Inferior parietal cortex (tissue), 1 donor: ENCODE measurements at regions not wholly inside any gene's neighbourhood (a gene's known extent, or its start where the extent isn't known, plus 50 kb on each side); places are given as distances from the start of the nearest gene placed in this dataset.

Source experiments
- DNase-seq: peaks from one replicate; pipeline ENCODE4 v3.0.0-alpha.2; 2016; ENCODE audit errors: extremely low spot score

GRCh38 chr5:1706021-1706420 lies 93.6 kb downstream of the MRPL36 start:
- DNase-seq, result no peak

GRCh38 chr5:1704676-1705075 lies 95.0 kb downstream of the MRPL36 start:
- no peak for DNase-seq

- no peak for DNase-seq
Measured at GRCh38 chr5:1704266-1704665, 95.4 kb downstream of the MRPL36 start.

DNA sequence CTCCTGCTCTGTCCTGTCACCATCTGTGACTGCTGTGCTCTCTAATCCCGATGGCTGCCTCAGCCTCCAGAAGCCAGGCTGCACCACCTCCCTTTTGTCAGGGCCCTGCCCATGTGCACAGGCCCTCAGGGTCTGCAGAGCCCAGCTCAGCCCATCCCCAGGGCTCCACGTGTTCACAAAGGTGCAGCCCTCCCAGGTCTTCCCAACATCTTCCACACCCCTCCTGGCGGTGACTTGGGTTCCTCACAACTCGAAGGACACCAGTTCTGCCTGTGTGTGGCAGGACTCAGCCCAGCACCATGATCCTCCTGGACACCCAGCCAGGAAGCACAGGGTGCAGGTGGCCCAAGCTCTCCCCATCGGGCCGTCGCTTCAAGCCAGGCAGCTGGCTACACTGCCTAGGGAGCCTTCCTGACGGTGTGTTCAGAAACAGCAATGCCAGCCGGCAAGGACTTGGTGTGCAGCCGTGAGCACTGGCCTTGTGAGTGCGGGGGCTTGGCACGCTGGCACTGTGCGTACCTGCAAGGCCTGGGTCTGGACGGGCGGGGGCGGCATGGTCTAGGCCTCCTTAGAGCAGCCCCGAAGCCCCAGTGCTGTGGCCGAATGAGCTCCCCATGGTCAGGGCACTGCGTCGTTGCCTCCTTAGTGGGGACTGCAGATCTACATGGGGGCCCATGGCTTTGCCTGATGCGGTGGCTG lies 96.1 kb downstream of the MRPL36 start:
- no peak for DNase-seq

DNA sequence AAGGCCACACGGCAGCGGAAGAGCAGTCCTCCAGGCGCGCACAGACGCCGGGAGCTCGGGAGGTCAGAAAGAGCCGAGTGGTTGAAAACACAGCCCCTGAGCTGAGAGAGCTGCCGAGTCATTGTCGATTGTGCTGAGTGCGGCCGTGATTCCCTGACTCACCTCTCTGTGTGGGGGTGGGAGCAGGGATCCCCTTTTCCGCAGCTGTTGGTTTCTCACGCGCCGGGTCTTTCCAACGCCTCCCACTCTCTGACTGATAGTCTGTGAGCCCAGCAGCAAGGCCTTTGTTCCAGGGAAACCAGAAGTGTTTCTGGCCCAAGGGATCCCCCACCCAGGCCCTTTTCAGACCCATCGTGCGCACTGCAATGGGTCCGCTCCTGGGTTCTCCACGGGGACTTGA lies 97.3 kb downstream of the MRPL36 start:
- DNase-seq, result no peak

- no peak for DNase-seq
Measured at GRCh38 chr5:1701884-1702283, 97.8 kb downstream of the MRPL36 start.

DNA sequence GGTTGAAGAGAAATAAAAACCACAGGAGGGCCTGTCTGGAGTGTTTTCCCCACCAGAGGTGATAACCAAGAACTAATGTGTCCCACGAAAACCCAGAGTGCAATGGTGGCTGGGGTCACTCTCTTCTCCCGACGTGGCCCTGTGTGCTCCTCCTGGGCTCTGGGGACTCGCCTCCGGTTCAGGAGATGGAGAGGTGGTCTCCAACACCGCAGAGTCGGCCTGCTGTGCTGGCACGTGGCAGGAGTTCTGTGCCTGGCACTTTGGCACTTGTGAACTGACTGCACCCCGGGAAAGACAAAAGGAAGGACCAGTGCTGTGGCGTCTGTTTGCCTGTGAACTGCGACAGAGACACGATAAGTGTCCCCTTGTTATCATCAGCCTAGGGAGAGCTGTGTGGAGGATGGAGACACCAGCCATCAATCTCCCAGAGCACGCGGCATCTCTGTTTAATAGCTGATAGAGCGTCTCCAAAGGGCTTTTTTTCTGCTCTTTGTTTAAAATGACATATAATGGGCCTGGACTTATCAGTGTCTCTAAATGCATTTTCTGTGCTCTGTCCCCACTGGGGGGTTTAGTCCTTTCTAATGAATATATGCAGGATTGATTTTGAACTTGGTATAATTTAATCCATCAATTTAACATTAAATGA lies 98.3 kb downstream of the MRPL36 start:
- DNase-seq, result no peak

DNA sequence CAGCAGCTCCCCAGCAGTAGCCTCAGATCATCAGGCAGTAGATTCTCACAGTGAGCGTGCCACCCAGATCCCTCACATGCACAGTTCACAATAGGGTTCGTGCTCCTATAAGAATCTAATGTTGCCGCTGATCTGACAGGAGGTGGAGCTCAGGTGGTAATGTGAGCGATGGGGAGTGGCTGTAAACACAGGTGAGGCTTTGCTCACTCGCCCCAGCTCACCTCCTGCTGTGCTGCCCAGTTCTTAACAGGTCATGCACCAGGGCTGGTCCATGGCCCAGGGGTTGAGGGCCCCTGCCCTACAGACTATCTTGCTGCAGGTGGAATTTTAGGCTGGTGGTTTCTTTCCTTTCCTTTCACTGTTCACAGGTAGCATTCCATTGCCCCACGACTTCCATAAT lies 100.2 kb downstream of the MRPL36 start:
- DNase-seq, result no peak

DNA sequence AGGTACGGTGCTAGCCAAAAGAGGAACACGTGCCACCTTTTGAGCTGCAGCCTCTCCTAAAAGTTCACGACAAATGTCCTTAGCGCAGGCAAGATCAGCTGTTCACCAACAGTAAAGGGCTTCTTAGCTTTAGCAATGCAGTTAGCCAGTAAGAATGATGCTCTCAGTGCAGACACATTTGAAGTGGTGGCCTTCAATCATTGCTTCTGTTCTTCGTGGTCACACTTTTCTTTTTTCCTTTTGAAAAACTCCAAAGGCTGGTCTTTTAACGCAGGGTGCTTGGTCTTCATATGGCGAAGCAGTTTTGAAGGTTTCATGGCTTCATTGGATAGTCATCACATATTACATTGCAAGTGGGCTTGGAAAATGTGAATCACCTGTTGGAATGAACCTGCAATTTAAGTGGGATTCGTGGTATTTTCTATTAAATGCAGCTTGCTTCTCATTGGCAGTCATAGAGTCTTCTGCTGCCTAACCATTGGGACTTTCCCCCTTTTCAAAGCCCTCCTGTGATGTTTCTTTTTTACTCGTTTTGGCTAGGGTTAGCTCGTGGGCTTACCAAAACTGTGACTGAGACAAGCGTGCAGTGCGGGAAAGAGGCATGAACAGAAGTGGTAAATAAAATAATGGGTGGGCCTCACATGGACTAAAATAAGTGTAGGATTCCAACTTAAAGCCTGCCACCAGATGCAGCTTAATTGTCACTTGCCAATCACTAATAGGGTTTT lies 100.9 kb downstream of the MRPL36 start:
- no peak for DNase-seq

GRCh38 chr5:1692381-1692780 lies 107.3 kb downstream of the MRPL36 start:
- no peak for DNase-seq

GRCh38 chr5:1687301-1687970 lies 112.2 kb downstream of the MRPL36 start:
- no peak for DNase-seq

GRCh38 chr5:1686016-1686802 lies 113.4 kb downstream of the MRPL36 start:
- no peak for DNase-seq

DNA sequence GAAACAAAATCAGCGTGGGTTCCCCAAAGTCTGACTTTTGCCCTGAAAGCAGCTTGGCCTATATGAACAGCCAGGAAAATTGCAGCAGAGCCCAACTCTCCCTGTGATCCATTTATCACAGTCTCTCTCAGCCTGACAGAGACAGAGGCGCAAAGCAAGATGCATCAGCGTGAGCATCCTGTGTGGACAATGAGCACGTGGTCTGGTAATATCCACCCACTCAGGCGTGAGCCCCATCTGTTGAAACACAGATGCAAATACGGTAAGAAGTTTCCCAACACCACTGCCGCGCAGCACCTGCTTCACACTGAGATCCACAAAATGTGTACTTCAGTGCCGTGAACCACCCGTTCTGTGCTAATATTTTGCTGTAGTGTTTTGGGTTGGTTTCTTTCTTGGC lies 114.6 kb downstream of the MRPL36 start:
- DNase-seq, result no peak

- DNase-seq, result no peak
Measured at GRCh38 chr5:1681955-1682354, 117.7 kb downstream of the MRPL36 start.

DNA sequence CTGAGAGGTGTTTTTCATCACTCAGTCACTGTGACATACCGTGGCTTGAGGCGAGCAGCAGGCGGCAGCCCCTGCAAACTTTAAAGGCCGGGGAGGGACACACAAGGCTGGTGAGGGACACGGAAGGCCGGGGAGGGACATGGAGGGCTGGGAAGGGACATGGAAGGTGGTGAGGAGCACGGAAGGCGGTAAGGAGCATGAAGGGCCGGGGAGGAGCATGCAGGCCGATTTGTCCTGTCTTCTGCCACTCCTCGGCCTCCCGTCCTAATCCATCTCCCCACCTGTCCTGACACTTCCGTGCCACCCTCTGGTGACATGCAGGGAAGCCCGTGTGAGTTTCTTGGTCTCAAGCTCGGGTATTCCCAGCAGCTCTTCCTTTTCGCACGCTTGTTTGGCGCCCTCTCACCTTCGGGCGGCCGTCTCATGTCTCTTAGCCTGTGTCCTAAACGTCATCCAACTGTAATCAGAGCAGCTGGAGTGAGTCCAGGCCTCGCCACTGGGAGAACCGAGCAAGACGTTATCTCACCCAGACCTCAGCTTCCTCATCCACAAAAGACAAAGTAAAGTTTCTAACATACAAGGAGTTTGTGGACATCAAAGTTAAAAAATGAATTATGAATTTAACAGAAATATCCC lies 126.5 kb downstream of the MRPL36 start:
- DNase-seq, result no peak

DNA sequence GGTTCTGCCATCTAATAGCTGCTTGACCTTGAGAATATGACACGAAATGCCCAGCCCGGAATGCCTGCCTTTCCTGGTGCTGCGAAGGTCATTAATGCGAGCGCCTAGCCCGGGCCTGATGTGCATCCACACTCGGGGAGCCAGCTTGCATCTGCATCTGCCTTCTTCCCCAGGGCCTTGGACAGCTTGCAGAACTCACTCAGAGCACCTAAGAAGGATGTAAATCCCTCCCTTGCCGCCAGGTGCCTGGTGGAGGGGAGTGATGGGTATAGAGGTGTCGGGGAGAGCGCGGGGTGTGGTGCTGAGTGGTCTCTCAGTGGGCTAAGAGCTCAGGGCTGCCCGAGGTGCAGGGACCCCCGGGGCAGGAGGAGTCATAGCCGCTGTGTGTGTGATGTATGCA lies 127.2 kb downstream of the MRPL36 start:
- DNase-seq, result no peak

- no peak for DNase-seq
Measured at GRCh38 chr5:1671351-1671750, 128.3 kb downstream of the MRPL36 start.

DNA sequence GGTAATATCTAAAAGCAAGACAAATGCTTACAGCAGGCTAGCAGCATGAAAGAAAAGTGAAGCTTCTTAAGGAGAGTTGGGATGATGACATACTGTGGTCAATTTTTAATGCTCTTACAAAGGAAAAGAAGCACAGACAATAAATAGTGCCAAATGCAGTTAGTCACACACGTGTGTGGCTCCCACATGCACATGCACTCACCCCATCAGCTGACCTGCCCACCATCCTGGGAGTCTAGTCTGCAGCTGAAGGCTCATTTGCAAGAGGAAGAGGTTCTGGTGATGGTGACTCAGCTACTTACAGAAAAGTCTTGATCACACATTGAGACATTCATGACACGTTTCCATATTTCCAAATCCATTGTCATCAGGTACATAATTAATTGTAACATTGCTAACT lies 129.3 kb downstream of the MRPL36 start:
- DNase-seq, result no peak

DNA sequence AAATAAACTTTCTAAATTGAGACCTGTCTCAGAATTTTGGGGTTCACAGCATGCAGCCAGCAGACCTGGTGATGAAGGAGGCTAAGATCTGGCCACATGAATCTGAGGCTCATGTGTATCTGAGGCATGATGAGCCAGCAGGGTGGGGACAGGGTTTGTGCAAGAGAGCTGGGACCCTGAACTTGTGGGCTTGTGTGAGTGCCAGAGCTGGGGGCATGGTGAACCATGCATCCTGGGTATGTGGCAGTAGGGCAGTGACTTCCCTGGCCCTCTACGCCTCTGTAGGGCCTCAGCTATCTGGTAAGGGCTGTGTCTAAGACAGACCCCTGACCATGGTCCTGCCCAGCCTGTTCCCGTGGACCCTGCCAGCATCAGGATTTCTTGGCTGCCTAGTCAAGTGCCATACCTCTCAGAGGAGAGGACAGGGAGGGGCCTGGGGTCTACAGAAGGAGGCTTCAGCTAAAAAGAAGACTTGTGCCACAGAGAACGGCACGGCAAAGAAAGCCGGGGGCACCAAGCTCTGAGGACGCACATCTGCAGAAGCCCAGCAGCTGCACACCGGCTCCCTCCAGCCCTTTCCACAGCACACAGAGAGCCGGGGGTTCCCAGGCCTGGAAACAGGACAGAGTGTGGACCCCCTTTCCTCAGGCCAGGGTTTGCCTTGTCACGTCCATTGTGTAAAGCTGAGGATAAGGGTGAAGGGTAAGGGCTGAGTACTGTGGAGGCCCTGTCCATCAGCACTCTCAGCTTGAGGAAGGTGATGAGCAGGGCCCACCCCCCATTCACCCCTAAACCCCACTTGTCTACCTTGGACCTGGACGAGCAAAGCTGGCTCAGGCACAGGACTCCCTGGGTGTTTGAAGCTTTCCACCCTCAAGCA lies 130.1 kb downstream of the MRPL36 start:
- DNase-seq, result no peak

GRCh38 chr5:1668141-1668721 lies 131.4 kb downstream of the MRPL36 start:
- no peak for DNase-seq
